Endothelial cell of umbilical vein (primary cell): ENCODE measurements at regions not wholly inside any gene's neighbourhood (a gene's known extent, or its start where the extent isn't known, plus 50 kb on each side); places are given as distances from the start of the nearest gene placed in this dataset.

Experiments
- BruUV-seq: library from RNA; stranded (reverse); fragments of 400-500 nt; replicated peaks from 2 replicates; lab custom pipeline; 2021; lab: Mats Ljungman, UMichigan
- CTCF ChIA-PET: fragments of 300-600, 350-600 bp; sonication (Branson Sonifier 250); formaldehyde crosslinking; loops from one replicate; lab custom pipeline; 2021; ENCODE audit warnings: antibody characterized with exemption, inconsistent platforms; lab: Charles Lee
- POLR2A ChIA-PET: fragments of 300-600, 350-600 bp; sonication (Branson Sonifier 250); formaldehyde crosslinking; loops from one replicate; lab custom pipeline; 2021; ENCODE audit warnings: antibody characterized with exemption, inconsistent platforms; lab: Charles Lee
- DNase-seq: peaks from one replicate; pipeline ENCODE4 v3.0.0-alpha.2; 2011; ENCODE audit warnings: low read depth, low spot score
- FAIRE-seq: peaks from 2 replicates; lab custom pipeline; 2011; peaks lifted over from hg19 to GRCh38; lab: Jason Lieb, UNC
- H2AFZ ChIP-seq: 2 replicates; pipeline ENCODE4 v1.6.0; 2012; ENCODE audit warnings: low read depth, low read length, control low read depth, inconsistent platforms
- H3K27ac ChIP-seq: 2 replicates; pipeline ENCODE4 v1.5.1; 2011; ENCODE audit warnings: low read depth, mild to moderate bottlenecking, control low read depth, low read length, moderate library complexity; ENCODE audit not compliant: insufficient read depth
- H3K27me3 ChIP-seq, 2 experiments: 2 replicates each; pipeline versions ENCODE4 v1.6.0 to v1.6.1; 2011; ENCODE audit warnings: low read length in 2 of 2, mixed read lengths in 1 of 2; ENCODE audit not compliant: control insufficient read depth in 2 of 2, insufficient read depth in 2 of 2
- H3K36me3 ChIP-seq, 2 experiments: 2 replicates in 1 of 2; 3 replicates in 1 of 2; pipeline ENCODE4 v1.5.1; 2011; ENCODE audit warnings: low read length in 2 of 2, mild to moderate bottlenecking in 1 of 2, moderate library complexity in 1 of 2; ENCODE audit not compliant: control insufficient read depth in 2 of 2, insufficient read depth in 2 of 2; ENCODE audit errors: extremely low read depth in 1 of 2
- H3K4me1 ChIP-seq: 3 replicates; pipeline ENCODE4 v1.5.1; 2011; ENCODE audit warnings: mild to moderate bottlenecking, low read length; ENCODE audit not compliant: control insufficient read depth, insufficient read depth; ENCODE audit errors: extremely low read depth
- H3K4me2 ChIP-seq: 2 replicates; pipeline ENCODE4 v1.6.1; 2011; ENCODE audit warnings: low read length, control low read depth, mixed read lengths; ENCODE audit not compliant: insufficient read depth
- H3K4me3 ChIP-seq, 3 experiments: fragments of 200-600 bp in 1 of 3; sonication (generic), shearing (Covaris generic) in 1 of 3; replicated peaks in 1 of 3; 2 replicates each; pipeline ENCODE4 v1.5.1; 2011 to 2016; ENCODE audit warnings: control low read depth in 3 of 3, low read length in 3 of 3, mild to moderate bottlenecking in 2 of 3, inconsistent platforms in 1 of 3, low read depth in 1 of 3, moderate library complexity in 1 of 3; ENCODE audit not compliant: insufficient read depth in 1 of 3
- H3K79me2 ChIP-seq: 2 replicates; pipeline ENCODE4 v1.6.0; 2012; ENCODE audit warnings: low read length, inconsistent platforms; ENCODE audit not compliant: control insufficient read depth, insufficient read depth
- H3K9ac ChIP-seq: replicated peaks from 2 replicates; pipeline ENCODE3; 2011; ENCODE audit warnings: low read length, control low read depth; ENCODE audit not compliant: insufficient read depth; ENCODE audit errors: extremely low read depth
- H3K9me1 ChIP-seq: replicated peaks from 3 replicates; pipeline ENCODE4 v1.6.0; 2011; ENCODE audit warnings: mild to moderate bottlenecking, low read length; ENCODE audit not compliant: control insufficient read depth, insufficient read depth; ENCODE audit errors: extremely low read depth
- H3K9me3 ChIP-seq: replicated peaks from 2 replicates; pipeline ENCODE4 v1.5.1; 2012; ENCODE audit warnings: low read length, inconsistent platforms; ENCODE audit not compliant: control insufficient read depth, insufficient read depth
- H4K20me1 ChIP-seq: replicated peaks from 2 replicates; pipeline ENCODE3; 2011; ENCODE audit warnings: mild to moderate bottlenecking, low read length; ENCODE audit not compliant: control insufficient read depth, insufficient read depth; ENCODE audit errors: extremely low read depth
- CTCF ChIP-seq, 2 donors: IDR thresholded peaks; 1 replicate in 1 of 2; 2 replicates in 1 of 2; pipeline ENCODE4 v1.5.1; 2011; ENCODE audit warnings: low read length in 2 of 2, mild to moderate bottlenecking in 2 of 2, moderate library complexity in 2 of 2, control low read depth in 1 of 2, inconsistent platforms in 1 of 2, low read depth in 1 of 2; ENCODE audit not compliant: insufficient read depth in 1 of 2; ENCODE audit errors: extremely low read depth in 1 of 2
- EZH2 ChIP-seq: IDR thresholded peaks from 2 replicates; pipeline ENCODE4 v1.6.1; 2012; ENCODE audit warnings: borderline replicate concordance, low read depth, mild to moderate bottlenecking, moderate library complexity, low read length, inconsistent platforms; ENCODE audit not compliant: severe bottlenecking
- FOS ChIP-seq: IDR thresholded peaks from 2 replicates; pipeline ENCODE4 v1.6.1; 2011; ENCODE audit warnings: mild to moderate bottlenecking, low read length, moderate library complexity, borderline replicate concordance; ENCODE audit not compliant: insufficient read depth
- GATA2 ChIP-seq: IDR thresholded peaks from 2 replicates; pipeline ENCODE4 v1.7.0; 2011; ENCODE audit warnings: low read depth, mild to moderate bottlenecking, moderate library complexity, mixed read lengths, low read length; ENCODE audit not compliant: insufficient read length, insufficient read depth
- JUN ChIP-seq: IDR thresholded peaks from 2 replicates; pipeline ENCODE4 v1.6.1; 2011; ENCODE audit warnings: borderline replicate concordance, low read depth; ENCODE audit not compliant: insufficient read length, insufficient read depth
- MYC ChIP-seq: IDR thresholded peaks from one replicate; pipeline ENCODE4 v1.6.1; 2011; ENCODE audit warnings: mild to moderate bottlenecking, low read depth, low read length
- POLR2A ChIP-seq: IDR thresholded peaks from 2 replicates; pipeline ENCODE4 v1.6.1; 2012; ENCODE audit warnings: low read depth, mild to moderate bottlenecking, control low read depth, low read length
- dilution Hi-C: fragments of 300-500 bp; cut with MboI; formaldehyde crosslinking; loops from one replicate; pipeline ENCODE4 v1.15.0; 2019; ENCODE audit warnings: low sequenced_read_pairs; ENCODE audit not compliant: extremely low pct_ligation_motif_present
- intact Hi-C: fragments of 100-400 bp; cut with micrococcal nuclease; formaldehyde crosslinking; loops from one replicate; pipeline ENCODE4 v1.10.0; 2022
- TF ChIP-seq, protein P1 (sequence below): IDR thresholded peaks from 2 replicates; pipeline ENCODE4 v1.6.1; 2011; ENCODE audit not compliant: insufficient read depth, insufficient read length

DNA sequence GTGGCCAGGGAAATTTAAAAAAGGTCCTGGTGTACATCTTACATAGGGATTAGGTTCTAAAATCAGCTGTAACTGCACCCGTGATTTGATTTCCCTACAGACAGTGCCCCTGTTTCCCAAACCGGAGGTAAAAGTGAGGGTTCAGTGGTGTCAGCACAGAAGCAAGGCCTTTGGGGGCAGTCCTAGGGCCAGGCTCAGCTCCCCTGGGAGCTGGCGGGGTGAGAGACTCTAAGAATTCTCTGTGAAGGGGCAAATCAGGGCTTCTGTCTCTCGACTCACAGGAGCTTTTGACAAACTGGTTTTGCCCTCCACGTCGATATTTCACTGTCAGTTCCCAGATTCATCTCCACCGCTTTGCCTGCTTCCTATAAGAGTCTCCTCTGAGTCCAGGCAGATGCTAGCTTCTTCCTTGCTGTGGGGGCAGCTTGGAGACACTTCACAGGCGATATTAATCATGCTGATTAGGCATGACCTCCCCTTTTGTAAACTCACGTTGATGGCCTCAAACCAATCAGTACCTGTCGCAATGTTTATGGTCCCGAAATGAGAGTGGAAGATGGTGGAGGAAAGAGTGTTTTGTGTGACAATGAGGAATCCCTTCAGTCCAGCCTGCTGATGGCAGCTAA, 234.2 kb upstream of the TOX3 start:
- Histone ChIP-seq H3K4me2 (no peak overlapping the region), H3K9me1 (no peaks in the 10 kb centered on the region), H3K27me3 (no peaks in the 10 kb centered on the region), H4K20me1 (no peaks in the 10 kb centered on the region), H3K36me3 (no peaks in the 10 kb centered on the region), H3K9me3 (peaks cover 3% of the 10 kb centered on the region), H3K9ac (no peak overlapping the region), H2AFZ (no peak overlapping the region), H3K27ac (no peak overlapping the region), H3K4me3 (no peak overlapping the region), H3K4me1 (no peaks in the 10 kb centered on the region), H3K79me2 (no peaks in the 10 kb centered on the region)
- ChIA-PET CTCF (no interaction called here), POLR2A (no interaction called here)
- FAIRE-seq (no peak), DNase-seq (no peak)
- dilution Hi-C loops (no loop called here), intact Hi-C loops (no loop called here)
- no TSS peak for BruUV-seq
- TF ChIP-seq EZH2, result no peak
- TF ChIP-seq MYC, result no peak
- TF ChIP-seq FOS, result no peak
- no peak for TF ChIP-seq POLR2A
- TF ChIP-seq JUN, result no peak
- TF ChIP-seq GATA2, result no peak

DNA sequence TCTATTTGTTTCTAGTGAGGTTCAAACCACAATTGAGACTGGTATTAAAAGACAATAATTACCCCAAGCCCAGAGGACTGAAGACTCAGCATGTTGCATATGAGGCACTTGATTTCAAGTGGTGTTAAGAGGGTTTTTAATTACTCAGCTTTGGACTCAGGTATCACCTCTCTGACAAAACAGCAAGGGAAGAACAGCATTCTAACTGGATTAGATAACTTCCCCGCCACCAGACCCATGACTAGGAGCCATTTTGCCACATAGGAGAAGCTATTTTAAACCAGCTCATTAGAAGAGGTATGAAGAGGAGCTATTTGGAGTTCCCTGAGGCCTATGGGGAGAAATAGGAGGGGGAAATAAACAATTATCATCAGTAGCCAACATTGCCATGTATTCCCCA, 226.1 kb upstream of the TOX3 start:
- H3K27me3 ChIP-seq, result no peaks in the 10 kb centered on the region
- ChIA-PET CTCF (no interaction called here), POLR2A (no interaction called here)
- dilution Hi-C loops (no loop called here), intact Hi-C loops (no loop called here)
- H3K4me1 ChIP-seq, result no peaks in the 10 kb centered on the region
- BruUV-seq, result no TSS peak
- H3K9me3 ChIP-seq, result no peaks in the 10 kb centered on the region
- no peak overlapping the region for H3K27ac ChIP-seq
- no peak overlapping the region for H3K4me3 ChIP-seq
- no peak overlapping the region for H3K4me2 ChIP-seq
- FAIRE-seq (no peak), DNase-seq (no peak)
- no peaks in the 10 kb centered on the region for H4K20me1 ChIP-seq
- TF ChIP-seq POLR2A (no peak), GATA2 (no peak), CTCF (IDR thresholded peaks at IDR 0.05; ENCODE audit: extremely low read depth in 1 of 2, insufficient read depth in 1 of 2, low read depth in 1 of 2, low read length in 2 of 2) (no peak), EZH2 (no peak), JUN (no peak), FOS (no peak), MYC (no peak)
- TF ChIP-seq, protein P1, sequence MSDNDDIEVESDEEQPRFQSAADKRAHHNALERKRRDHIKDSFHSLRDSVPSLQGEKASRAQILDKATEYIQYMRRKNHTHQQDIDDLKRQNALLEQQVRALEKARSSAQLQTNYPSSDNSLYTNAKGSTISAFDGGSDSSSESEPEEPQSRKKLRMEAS, result no peak
- H3K36me3 ChIP-seq, result no peaks in the 10 kb centered on the region
- H3K9me1 ChIP-seq, result no peaks in the 10 kb centered on the region
- H3K79me2 ChIP-seq, result no peaks in the 10 kb centered on the region
- H3K9ac ChIP-seq, result no peak overlapping the region
- H2AFZ ChIP-seq, result no peak overlapping the region
